Immature natural killer cell (primary cell): ENCODE measurements at regions not wholly inside any gene's neighbourhood (a gene's known extent, or its start where the extent isn't known, plus 50 kb on each side); places are given as distances from the start of the nearest gene placed in this dataset.

ENCODE experiments used
- DNase-seq, 3 donors: peaks; one replicate each; pipeline ENCODE4 v3.0.0; 2022; ENCODE audit warnings: mixed read lengths in 1 of 3
- H3K27ac Mint-ChIP-seq, 6 donors: one replicate each; pipeline ENCODE4 v1.8.0; 2020; ENCODE audit warnings: mixed read lengths in 6 of 6, mild to moderate bottlenecking in 5 of 6, inconsistent platforms in 4 of 6, moderate library complexity in 3 of 6
- H3K27me3 Mint-ChIP-seq, 3 donors: one replicate each; pipeline ENCODE4 v1.8.0; 2020 to 2021; ENCODE audit warnings: low read depth in 3 of 3, mild to moderate bottlenecking in 3 of 3, mixed read lengths in 3 of 3, moderate library complexity in 3 of 3, inconsistent platforms in 1 of 3
- H3K36me3 Mint-ChIP-seq, 3 donors: one replicate each; pipeline ENCODE4 v1.8.0; 2020; ENCODE audit warnings: mixed read lengths in 3 of 3, inconsistent platforms in 2 of 3, mild to moderate bottlenecking in 2 of 3
- H3K4me1 Mint-ChIP-seq, 2 donors: one replicate each; pipeline ENCODE4 v1.8.0; 2020; ENCODE audit warnings: inconsistent platforms in 2 of 2, mild to moderate bottlenecking in 2 of 2, mixed read lengths in 2 of 2, moderate library complexity in 1 of 2
- H3K4me3 Mint-ChIP-seq, 5 donors: one replicate each; pipeline ENCODE4 v1.8.0; 2020; ENCODE audit warnings: mild to moderate bottlenecking in 5 of 5, mixed read lengths in 5 of 5, inconsistent platforms in 3 of 5, moderate library complexity in 3 of 5
- H3K9me3 Mint-ChIP-seq, 6 donors: one replicate each; pipeline ENCODE4 v1.8.0; 2020; ENCODE audit warnings: mild to moderate bottlenecking in 6 of 6, mixed read lengths in 6 of 6, inconsistent platforms in 4 of 6, moderate library complexity in 3 of 6

DNA sequence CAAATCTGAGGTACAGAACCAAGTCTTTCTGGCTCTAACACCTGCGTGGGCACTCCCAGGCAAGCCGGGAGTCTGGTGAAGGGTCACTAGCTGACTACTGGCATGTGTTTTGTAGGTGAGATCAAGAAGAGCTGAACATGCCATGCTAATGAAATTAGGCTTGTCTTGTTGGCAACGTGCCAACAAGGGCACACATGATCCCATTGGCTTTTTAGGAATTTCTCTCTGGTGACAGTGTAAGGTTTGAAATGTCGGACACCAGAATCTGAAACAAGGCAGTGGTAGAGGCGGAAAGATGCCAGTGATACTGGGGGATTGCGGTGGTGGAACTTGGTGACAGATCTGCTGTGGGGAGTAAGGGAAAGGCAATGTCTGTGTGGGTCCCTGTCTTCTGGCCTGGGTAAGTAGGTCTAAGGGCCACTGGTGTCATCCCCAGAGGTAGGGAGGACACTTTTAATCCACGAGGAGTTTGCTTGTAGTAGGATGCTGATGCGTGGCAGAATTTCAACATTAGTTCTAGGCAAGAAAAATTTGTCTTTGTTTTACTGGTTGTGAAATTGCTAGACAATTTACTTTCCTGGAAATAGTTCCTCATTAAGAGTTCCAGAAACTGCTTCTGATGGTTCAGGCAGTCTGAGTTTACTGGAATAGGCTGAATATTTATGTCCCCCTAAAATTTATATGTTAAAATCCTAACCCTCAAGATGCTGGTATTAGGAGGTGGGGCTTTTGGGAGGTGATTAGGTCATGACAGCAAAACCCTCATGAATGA lies 52.6 kb upstream of the ACMSD start:
- Mint-ChIP-seq H3K27ac (no peak overlapping the region), H3K4me1 (no peaks in the 10 kb centered on the region), H3K27me3 (peaks cover 0 to 12% (median 1%) of the 10 kb centered on the region in 3 donors), H3K9me3 (no peaks in the 10 kb centered on the region), H3K36me3 (peaks cover 0 to 5% (median 0%) of the 10 kb centered on the region in 3 donors), H3K4me3 (no peak overlapping the region)
- DNase-seq = no peak

DNA sequence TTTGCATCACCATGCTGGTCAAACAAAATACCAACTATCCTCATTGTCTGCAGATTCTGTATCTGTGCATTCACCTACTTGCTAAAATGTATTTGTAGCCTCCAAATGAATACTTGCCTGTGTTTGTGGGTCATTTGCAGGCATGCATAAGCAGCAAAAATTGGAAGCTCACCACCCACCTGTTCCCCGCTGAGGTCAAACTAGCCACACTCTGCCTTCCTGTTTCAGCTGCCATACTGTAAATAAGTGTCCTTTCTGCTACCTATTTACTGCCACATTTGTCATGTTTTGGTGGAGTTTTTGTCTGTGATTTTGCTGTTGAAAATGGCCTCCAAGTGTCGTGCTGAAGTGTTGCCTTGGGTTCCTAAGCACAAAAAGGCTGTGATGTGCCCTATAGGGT lies 50.0 kb upstream of the ACMSD start:
- no peak overlapping the region for H3K27ac Mint-ChIP-seq
- peaks cover 0 to 5% (median 0%) of the 10 kb centered on the region in 3 donors for H3K36me3 Mint-ChIP-seq
- no peaks in the 10 kb centered on the region for H3K4me1 Mint-ChIP-seq
- no peaks in the 10 kb centered on the region for H3K9me3 Mint-ChIP-seq
- H3K4me3 Mint-ChIP-seq = no peak overlapping the region
- DNase-seq = no peak
- peaks cover 0 to 6% (median 1%) of the 10 kb centered on the region in 3 donors for H3K27me3 Mint-ChIP-seq
